HG03442 (cell line): ENCODE measurements at regions not wholly inside any gene's neighbourhood (a gene's known extent, or its start where the extent isn't known, plus 50 kb on each side); places are given as distances from the start of the nearest gene placed in this dataset.

Experiments
- ATAC-seq: cut with Tn5 transposase; IDR thresholded peaks from one replicate; pipeline ENCODE4 v1.9.1; 2021; ENCODE audit warnings: mild to moderate bottlenecking, moderate library complexity; ENCODE audit not compliant: unreplicated experiment

DNA sequence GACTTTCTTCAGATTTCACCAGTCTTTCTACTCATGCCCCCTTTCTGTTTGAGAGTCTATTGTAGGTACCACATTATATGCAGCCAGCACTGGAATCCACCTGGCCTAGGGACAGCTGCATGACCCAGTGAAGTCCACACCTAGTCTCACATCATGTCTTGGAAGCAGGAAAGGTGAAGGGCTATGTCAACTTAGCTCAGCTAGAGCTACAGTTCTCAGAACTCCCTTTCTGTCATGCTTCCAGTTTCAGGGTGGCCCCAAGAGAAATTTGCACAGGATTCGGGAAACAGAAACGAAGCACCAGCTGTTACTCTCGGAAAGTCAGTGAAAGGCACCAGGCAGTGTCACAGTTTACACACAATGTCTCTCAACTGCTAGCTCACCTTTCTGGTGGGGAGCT lies 51.6 kb upstream of the NLRP1 start:
- no peak for ATAC-seq

DNA sequence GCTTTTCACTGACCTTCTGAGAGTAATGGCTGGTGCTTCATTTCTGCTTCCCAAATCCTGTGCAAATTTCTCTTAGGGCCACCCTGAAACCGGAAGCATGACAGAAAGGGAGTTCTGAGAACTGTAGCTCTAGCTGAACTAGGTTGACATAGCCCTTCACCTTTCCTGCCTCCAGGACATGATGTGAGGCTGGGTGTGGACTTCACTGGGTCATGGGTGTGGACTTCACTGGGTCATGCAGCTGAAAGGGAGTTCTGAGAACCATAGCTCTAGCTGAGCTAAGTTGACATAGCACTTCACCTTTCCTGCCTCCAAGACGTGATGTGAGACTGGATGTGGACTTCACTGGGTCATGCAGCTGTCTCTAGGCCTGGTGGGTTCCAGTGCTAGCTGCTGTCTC lies 54.3 kb upstream of the NLRP1 start:
- no peak for ATAC-seq

GRCh38 chr17:5640726-5641125 lies 56.4 kb upstream of the NLRP1 start:
- no peak for ATAC-seq

GRCh38 chr17:5642752-5643151 lies 58.4 kb upstream of the NLRP1 start:
- ATAC-seq: no peak

DNA sequence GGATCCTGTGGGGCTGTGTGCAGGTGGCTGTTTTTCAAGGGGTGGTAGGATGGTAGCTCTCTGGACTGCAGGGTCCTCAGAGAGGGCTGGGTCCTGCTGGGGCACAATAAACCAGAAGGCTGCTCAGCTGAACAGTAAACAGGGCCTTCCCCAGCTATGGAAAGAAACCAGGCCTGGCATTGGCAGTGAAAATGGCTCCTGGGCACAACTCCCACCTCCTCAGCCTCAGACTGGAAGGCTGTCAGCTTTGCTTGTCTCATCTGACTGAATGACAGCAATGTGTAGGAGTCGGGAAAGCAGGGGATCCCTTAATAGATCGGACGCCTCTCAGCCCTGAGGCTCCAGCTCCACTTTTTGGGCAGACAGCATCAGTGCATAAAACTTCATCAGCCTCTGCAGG lies 59.8 kb upstream of the NLRP1 start:
- ATAC-seq: no peak

GRCh38 chr17:5651348-5651747 lies 67.0 kb upstream of the NLRP1 start:
- no peak for ATAC-seq

GRCh38 chr17:5661491-5662125 lies 77.3 kb upstream of the NLRP1 start:
- no peak for ATAC-seq

DNA sequence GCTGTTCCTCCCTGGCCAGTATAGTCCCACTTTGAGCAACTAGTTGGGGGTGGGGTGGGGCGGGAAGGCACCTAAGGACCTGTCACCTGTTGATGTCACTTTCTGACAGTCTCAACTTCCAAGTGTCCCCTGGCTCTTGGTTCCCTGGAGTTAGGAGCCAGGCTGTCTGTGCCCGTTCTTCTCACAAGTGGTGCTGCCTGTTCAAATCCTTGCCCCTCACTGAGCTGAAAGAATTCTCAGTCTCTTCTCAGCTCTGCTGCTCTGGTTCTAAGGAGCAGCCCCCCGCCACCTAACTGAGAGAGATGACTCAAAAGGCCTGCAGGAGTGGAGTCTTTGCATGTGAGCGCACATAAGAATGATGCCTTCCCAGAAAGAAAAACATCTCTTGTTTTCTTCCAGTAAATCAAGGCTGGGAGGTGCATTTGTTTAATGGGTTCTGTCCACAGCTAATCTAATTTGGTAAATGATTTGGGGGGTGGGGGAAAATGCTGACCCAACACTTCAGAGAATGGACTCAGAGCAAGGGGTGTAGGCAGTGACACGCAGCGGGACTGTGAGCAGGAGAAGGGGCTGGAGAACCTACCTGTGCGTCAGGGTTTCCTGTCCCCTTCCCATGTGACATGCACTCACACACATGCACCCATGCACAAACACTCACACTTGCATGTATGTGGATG lies 78.2 kb upstream of the NLRP1 start:
- no peak for ATAC-seq

DNA sequence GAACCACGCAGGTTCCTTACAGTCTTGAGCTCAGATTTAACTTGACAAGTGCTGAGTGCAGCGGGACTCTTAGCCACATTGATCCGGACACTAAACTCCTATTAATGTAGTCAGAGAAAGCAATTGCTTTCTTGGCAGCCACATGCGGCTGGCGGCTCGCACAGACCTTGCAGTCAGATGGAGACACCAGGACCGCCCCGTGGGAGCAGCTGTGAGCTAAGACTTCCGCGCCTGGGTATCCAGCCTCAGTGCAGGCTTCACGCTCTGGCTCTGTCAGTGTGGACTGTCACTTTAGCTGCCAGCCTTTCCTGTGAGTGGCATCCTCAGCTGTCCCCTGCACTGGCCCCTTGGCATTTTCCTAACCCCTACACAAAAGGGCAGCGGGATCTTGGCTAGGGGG lies 80.9 kb upstream of the NLRP1 start:
- ATAC-seq: no peak

- no peak for ATAC-seq
Measured at GRCh38 chr17:5667871-5668270, 83.6 kb upstream of the NLRP1 start.

GRCh38 chr17:5668557-5669138 lies 84.3 kb upstream of the NLRP1 start:
- no peak for ATAC-seq

GRCh38 chr17:5669191-5669590 lies 84.9 kb upstream of the NLRP1 start:
- no peak for ATAC-seq

DNA sequence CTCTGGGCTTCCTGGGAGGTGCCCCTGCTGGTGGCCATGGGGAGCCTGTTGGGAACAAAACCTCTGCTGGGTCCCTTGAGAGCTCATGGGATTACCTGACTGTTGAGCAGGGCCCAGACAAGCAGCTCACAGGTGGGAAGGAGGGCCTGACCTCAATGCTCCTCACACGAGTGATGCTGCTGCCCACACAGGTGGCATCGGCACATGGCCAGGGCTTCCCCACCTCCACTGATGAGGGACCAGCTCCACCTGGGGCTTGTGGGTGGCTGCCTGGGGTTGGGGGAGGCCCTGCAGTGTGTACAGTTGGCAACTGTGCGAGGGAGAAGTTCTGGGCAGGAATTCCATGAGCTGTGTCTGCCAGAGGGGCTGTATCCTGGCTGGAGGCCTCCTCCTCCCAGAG lies 87.8 kb upstream of the NLRP1 start:
- no peak for ATAC-seq

DNA sequence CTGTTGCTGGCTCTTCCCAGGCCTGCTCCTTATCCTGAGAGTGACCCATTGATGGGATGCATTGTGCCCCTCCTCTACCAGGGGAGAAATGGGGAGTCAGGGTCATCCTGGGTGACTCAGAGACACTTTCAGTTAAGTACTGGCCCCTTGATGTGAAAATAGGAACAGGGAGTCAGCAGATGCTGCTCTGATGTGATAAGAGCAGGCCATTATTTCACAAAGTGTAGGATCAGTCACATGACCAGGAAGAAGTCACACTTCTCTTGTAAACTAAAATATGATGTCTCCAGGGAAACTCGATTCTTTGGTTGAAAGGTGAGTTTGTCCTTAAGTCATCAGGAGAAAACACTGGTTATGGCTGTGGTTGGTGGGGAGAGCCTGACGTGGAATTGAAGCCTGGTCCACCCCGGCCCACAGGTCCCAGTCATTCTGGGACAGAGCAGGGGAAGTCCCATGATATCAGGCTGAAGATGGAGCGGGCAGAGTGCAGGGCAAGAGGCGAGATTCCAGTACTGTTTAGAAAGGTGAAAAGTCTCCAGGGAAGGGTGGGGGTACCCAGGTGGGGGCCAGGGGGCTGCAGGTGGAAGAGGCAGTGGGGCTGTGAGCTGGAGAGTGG lies 88.6 kb upstream of the NLRP1 start:
- ATAC-seq: no peak

DNA sequence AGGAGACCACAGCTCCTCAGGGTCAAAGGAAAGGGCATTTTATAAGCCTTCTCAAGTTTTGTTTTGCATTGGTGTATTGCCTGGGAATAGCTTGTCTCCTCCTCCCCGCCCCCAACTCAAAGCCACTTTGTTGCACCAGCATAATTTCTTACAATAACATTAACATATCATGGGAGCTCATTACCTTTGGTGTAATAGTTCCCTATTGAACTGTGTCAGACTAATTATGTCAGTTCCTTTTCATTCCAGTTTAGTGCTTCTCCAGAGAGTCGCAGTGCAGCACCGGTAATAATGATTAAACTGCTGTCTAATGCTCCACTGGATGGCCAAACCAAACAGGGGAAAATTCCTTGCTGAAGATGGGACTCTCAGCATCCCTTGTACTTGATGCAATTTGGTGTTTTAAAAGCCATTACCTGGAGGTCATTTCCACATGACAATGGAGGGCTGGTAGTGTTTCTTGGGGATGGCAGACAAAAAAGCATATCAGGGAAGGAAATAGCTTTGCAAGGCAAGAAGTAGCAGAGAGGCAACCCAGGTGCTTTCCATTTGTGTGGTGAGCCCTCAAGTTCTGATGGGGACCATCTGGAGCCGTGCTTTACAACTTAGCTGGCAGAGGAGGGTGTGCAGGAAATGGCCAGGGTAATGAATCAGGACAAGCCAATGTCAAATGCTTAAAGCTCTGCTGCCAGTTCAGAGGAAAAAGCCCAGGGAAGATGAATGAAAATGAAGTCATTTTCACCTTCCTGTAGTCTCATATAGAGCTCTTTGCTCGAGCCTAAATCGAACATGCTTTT lies 91.5 kb upstream of the NLRP1 start:
- no peak for ATAC-seq

DNA sequence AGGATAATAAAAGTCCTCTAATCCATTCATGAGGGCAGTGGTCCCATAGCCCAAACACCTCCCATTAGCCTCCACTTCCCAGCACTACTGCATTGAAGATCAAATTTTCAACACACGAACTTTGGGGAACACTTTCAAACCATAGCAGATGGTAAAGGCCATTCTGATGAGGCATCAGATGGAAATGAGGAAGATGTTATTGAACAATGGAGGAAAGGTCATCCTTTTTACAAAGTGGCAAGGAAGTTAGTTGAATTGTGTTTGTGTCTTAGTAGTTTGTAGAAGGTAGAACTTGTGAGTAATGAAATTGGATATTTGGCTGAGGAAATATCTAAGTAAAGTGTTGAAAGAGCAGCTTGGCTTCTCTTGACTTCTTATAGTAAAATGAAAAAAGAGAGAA lies 93.3 kb upstream of the NLRP1 start:
- ATAC-seq: no peak

GRCh38 chr17:5678171-5678570 lies 93.9 kb upstream of the NLRP1 start:
- no peak for ATAC-seq

DNA sequence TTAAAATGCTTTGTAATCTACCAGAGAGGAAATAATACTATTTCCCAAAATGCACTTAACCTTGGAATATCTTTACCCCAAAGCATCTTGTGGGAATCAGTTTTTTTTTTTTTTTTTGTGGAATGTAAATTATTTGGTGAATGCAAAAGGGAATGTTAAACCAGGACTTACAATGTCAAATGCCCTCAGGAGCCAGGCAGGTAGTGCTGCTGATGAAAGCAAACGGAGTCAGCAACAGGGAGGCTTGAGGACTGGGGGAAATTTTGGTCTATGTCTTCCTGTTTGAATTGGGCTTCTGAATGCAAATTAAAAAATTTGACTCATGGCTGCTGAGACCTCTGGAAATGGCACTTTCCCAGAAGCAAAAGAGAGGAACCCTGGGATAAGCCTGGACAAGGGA lies 96.5 kb upstream of the NLRP1 start:
- no peak for ATAC-seq

- ATAC-seq: no peak
Measured at GRCh38 chr17:5683241-5683640, 98.9 kb upstream of the NLRP1 start.

DNA sequence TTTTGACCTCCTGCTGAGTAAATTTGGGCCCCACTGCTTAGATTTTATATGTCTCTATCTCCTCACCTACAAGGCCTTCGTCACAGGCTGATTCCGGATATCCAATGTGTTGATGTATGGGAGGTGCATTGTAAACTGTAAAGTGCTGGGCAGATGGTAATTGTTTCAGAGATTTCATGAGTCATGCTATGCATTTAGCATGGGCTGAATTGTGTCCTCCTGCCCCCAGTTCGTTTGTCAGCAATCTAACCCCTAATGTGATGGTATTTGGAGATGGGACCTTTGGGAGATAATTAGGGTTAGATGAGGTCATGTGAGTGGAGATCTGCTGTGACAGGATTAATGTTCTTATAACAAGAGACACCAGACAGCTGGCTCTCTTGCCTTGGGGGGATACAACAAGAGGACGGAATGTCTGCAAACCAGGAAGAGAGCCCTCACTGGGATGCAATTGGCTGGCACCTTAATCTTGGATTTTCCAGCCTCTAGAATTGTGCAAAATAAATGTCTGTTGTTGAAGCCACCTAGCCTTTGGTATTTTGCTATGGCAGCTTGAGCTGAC lies 101.8 kb upstream of the NLRP1 start:
- no peak for ATAC-seq

- no peak for ATAC-seq
Measured at GRCh38 chr17:5687646-5688045, 103.3 kb upstream of the NLRP1 start.
